ENCODE measurements at regions not wholly inside any gene's neighbourhood (a gene's known extent, or its start where the extent isn't known, plus 50 kb on each side); places are given as distances from the start of the nearest gene placed in this dataset.

GRCh38 chr5:155867522-155868088 lies 459.4 kb upstream of the SGCD start:
- H3K9me3 Mint-ChIP-seq = no peaks in the 10 kb centered on the region
- H3K4me1 Mint-ChIP-seq = no peaks in the 10 kb centered on the region
- H3K36me3 Mint-ChIP-seq (ENCODE audit: low read depth) = no peaks in the 10 kb centered on the region
- no peak overlapping the region for H3K27ac Mint-ChIP-seq
- no peak for DNase-seq
- ChIA-PET POLR2A (no interaction called here), CTCF (interaction anchor here (0.7 kb wide), 1 partner anchor 132 kb away, joined by 4 read pairs; no protein-coding TSS in a partner anchor)
- H3K4me3 Mint-ChIP-seq = no peak overlapping the region
- H3K27me3 Mint-ChIP-seq = no peaks in the 10 kb centered on the region

- POLR2A ChIA-PET = no interaction called here
These were observed 456.3 kb upstream of the SGCD start for GRCh38 chr5:155870636-155871035.

GRCh38 chr5:155871623-155872022 lies 455.3 kb upstream of the SGCD start:
- Mint-ChIP-seq H3K4me3 (no peak overlapping the region), H3K27ac (no peak overlapping the region), H3K9me3 (no peaks in the 10 kb centered on the region), H3K36me3 (ENCODE audit: low read depth) (no peaks in the 10 kb centered on the region), H3K27me3 (no peaks in the 10 kb centered on the region), H3K4me1 (no peaks in the 10 kb centered on the region)
- CTCF ChIA-PET = no interaction called here
- no peak for DNase-seq
- POLR2A ChIA-PET = no interaction called here

More at GRCh38 chr5:155870636-155871035, 456.3 kb upstream of the SGCD start:
- Mint-ChIP-seq H3K4me3 (no peak overlapping the region), H3K27me3 (no peaks in the 10 kb centered on the region), H3K27ac (no peak overlapping the region), H3K4me1 (no peaks in the 10 kb centered on the region), H3K36me3 (ENCODE audit: low read depth) (no peaks in the 10 kb centered on the region), H3K9me3 (no peaks in the 10 kb centered on the region)
- CTCF ChIA-PET = no interaction called here
- DNase-seq = no peak

GRCh38 chr5:155872629-155873220 lies 454.2 kb upstream of the SGCD start:
- CTCF ChIA-PET = no interaction called here
- no peak for DNase-seq

GRCh38 chr5:155878991-155879575 lies 447.9 kb upstream of the SGCD start:
- ChIA-PET CTCF (no interaction called here), POLR2A (no interaction called here)
- no peak overlapping the region for H3K27ac Mint-ChIP-seq
- H3K36me3 Mint-ChIP-seq (ENCODE audit: low read depth) = no peaks in the 10 kb centered on the region
- no peaks in the 10 kb centered on the region for H3K9me3 Mint-ChIP-seq
- no peak overlapping the region for H3K4me3 Mint-ChIP-seq
- no peaks in the 10 kb centered on the region for H3K27me3 Mint-ChIP-seq
- no peak for DNase-seq
- no peaks in the 10 kb centered on the region for H3K4me1 Mint-ChIP-seq

More at GRCh38 chr5:155872629-155873220, 454.2 kb upstream of the SGCD start:
- no peak overlapping the region for H3K27ac Mint-ChIP-seq
- H3K27me3 Mint-ChIP-seq = no peaks in the 10 kb centered on the region
- H3K4me1 Mint-ChIP-seq = no peaks in the 10 kb centered on the region
- POLR2A ChIA-PET = no interaction called here
- H3K36me3 Mint-ChIP-seq (ENCODE audit: low read depth) = no peaks in the 10 kb centered on the region
- no peaks in the 10 kb centered on the region for H3K9me3 Mint-ChIP-seq
- H3K4me3 Mint-ChIP-seq = no peak overlapping the region

- no peaks in the 10 kb centered on the region for H3K9me3 Mint-ChIP-seq
- no peak for DNase-seq
- CTCF ChIA-PET = no interaction called here
- POLR2A ChIA-PET = no interaction called here
- H3K4me3 Mint-ChIP-seq = no peak overlapping the region
- no peaks in the 10 kb centered on the region for H3K36me3 Mint-ChIP-seq (ENCODE audit: low read depth)
- H3K27me3 Mint-ChIP-seq = no peaks in the 10 kb centered on the region
- no peak overlapping the region for H3K27ac Mint-ChIP-seq
- H3K4me1 Mint-ChIP-seq = no peaks in the 10 kb centered on the region
These were observed 442.9 kb upstream of the SGCD start for GRCh38 chr5:155884041-155884440.

GRCh38 chr5:155885199-155885598 lies 441.8 kb upstream of the SGCD start:
- DNase-seq = no peak
- Mint-ChIP-seq H3K27me3 (no peaks in the 10 kb centered on the region), H3K4me3 (no peak overlapping the region), H3K4me1 (no peaks in the 10 kb centered on the region), H3K36me3 (ENCODE audit: low read depth) (no peaks in the 10 kb centered on the region), H3K27ac (no peak overlapping the region), H3K9me3 (no peaks in the 10 kb centered on the region)
- ChIA-PET CTCF (no interaction called here), POLR2A (no interaction called here)

- Mint-ChIP-seq H3K4me3 (no peak overlapping the region), H3K36me3 (ENCODE audit: low read depth) (no peaks in the 10 kb centered on the region), H3K27ac (no peak overlapping the region), H3K4me1 (no peaks in the 10 kb centered on the region), H3K27me3 (no peaks in the 10 kb centered on the region), H3K9me3 (no peaks in the 10 kb centered on the region)
- CTCF ChIA-PET = no interaction called here
- no peak for DNase-seq
- POLR2A ChIA-PET = no interaction called here
These were observed 440.5 kb upstream of the SGCD start for GRCh38 chr5:155886311-155887031.

GRCh38 chr5:155895484-155895883 lies 431.5 kb upstream of the SGCD start:
- ChIA-PET CTCF (no interaction called here), POLR2A (no interaction called here)

GRCh38 chr5:155897761-155898160 lies 429.2 kb upstream of the SGCD start:
- no peaks in the 10 kb centered on the region for H3K36me3 Mint-ChIP-seq (ENCODE audit: low read depth)
- no peaks in the 10 kb centered on the region for H3K9me3 Mint-ChIP-seq
- H3K27me3 Mint-ChIP-seq = no peaks in the 10 kb centered on the region
- ChIA-PET CTCF (no interaction called here), POLR2A (no interaction called here)
- H3K4me1 Mint-ChIP-seq = no peaks in the 10 kb centered on the region
- no peak overlapping the region for H3K4me3 Mint-ChIP-seq
- H3K27ac Mint-ChIP-seq = no peak overlapping the region
- no peak for DNase-seq

More at GRCh38 chr5:155895484-155895883, 431.5 kb upstream of the SGCD start:
- Mint-ChIP-seq H3K27me3 (no peaks in the 10 kb centered on the region), H3K36me3 (ENCODE audit: low read depth) (no peaks in the 10 kb centered on the region), H3K4me1 (no peaks in the 10 kb centered on the region), H3K4me3 (no peak overlapping the region), H3K9me3 (no peaks in the 10 kb centered on the region), H3K27ac (no peak overlapping the region)
- DNase-seq = no peak

GRCh38 chr5:155898284-155898683 lies 428.7 kb upstream of the SGCD start:
- CTCF ChIA-PET = no interaction called here
- no peak for DNase-seq
- Mint-ChIP-seq H3K9me3 (no peaks in the 10 kb centered on the region), H3K27me3 (no peaks in the 10 kb centered on the region), H3K27ac (no peak overlapping the region), H3K4me1 (no peaks in the 10 kb centered on the region), H3K36me3 (ENCODE audit: low read depth) (no peaks in the 10 kb centered on the region), H3K4me3 (no peak overlapping the region)
- POLR2A ChIA-PET = no interaction called here

GRCh38 chr5:155903791-155904190 lies 423.2 kb upstream of the SGCD start:
- Mint-ChIP-seq H3K9me3 (no peaks in the 10 kb centered on the region), H3K36me3 (ENCODE audit: low read depth) (no peaks in the 10 kb centered on the region), H3K27ac (no peak overlapping the region), H3K4me1 (no peaks in the 10 kb centered on the region), H3K27me3 (no peaks in the 10 kb centered on the region), H3K4me3 (no peak overlapping the region)
- POLR2A ChIA-PET = no interaction called here
- DNase-seq = no peak
- CTCF ChIA-PET = no interaction called here

GRCh38 chr5:155905364-155905763 lies 421.6 kb upstream of the SGCD start:
- CTCF ChIA-PET = no interaction called here
- H3K4me3 Mint-ChIP-seq = no peak overlapping the region
- H3K27me3 Mint-ChIP-seq = no peaks in the 10 kb centered on the region
- H3K9me3 Mint-ChIP-seq = no peaks in the 10 kb centered on the region
- POLR2A ChIA-PET = no interaction called here
- H3K27ac Mint-ChIP-seq = no peak overlapping the region
- no peak for DNase-seq
- H3K4me1 Mint-ChIP-seq = no peaks in the 10 kb centered on the region
- no peaks in the 10 kb centered on the region for H3K36me3 Mint-ChIP-seq (ENCODE audit: low read depth)

- POLR2A ChIA-PET = no interaction called here
- no peaks in the 10 kb centered on the region for H3K27me3 Mint-ChIP-seq
- no peaks in the 10 kb centered on the region for H3K9me3 Mint-ChIP-seq
- no peak overlapping the region for H3K27ac Mint-ChIP-seq
- no peaks in the 10 kb centered on the region for H3K4me1 Mint-ChIP-seq
- CTCF ChIA-PET = no interaction called here
- no peak for DNase-seq
- H3K4me3 Mint-ChIP-seq = no peak overlapping the region
- H3K36me3 Mint-ChIP-seq (ENCODE audit: low read depth) = no peaks in the 10 kb centered on the region
These were observed 420.9 kb upstream of the SGCD start for GRCh38 chr5:155906046-155906445.
